Islet of Langerhans (tissue), 1 donor: ENCODE measurements at regions not wholly inside any gene's neighbourhood (a gene's known extent, or its start where the extent isn't known, plus 50 kb on each side); places are given as distances from the start of the nearest gene placed in this dataset.

ENCODE experiments used
- FAIRE-seq: peaks from one replicate; lab custom pipeline; 2011; peaks lifted over from hg19 to GRCh38; lab: Jason Lieb, UNC

GRCh38 chr6:54010340-54011276 lies 100.6 kb upstream of the MLIP start:
- FAIRE-seq, result no peak

GRCh38 chr6:54011277-54011648 lies 100.0 kb upstream of the MLIP start:
- no peak for FAIRE-seq

- FAIRE-seq, result peak; percentile 96
These were observed 97.3 kb upstream of the MLIP start for GRCh38 chr6:54013966-54014365.

GRCh38 chr6:54014440-54014839 lies 96.8 kb upstream of the MLIP start:
- no peak for FAIRE-seq

GRCh38 chr6:54017877-54018276 lies 93.4 kb upstream of the MLIP start:
- FAIRE-seq, result no peak

- no peak for FAIRE-seq
These were observed 92.5 kb upstream of the MLIP start for GRCh38 chr6:54018722-54019121.

GRCh38 chr6:54019860-54020259 lies 91.4 kb upstream of the MLIP start:
- no peak for FAIRE-seq

GRCh38 chr6:54020334-54020733 lies 90.9 kb upstream of the MLIP start:
- no peak for FAIRE-seq

GRCh38 chr6:54026652-54027400 lies 84.4 kb upstream of the MLIP start:
- FAIRE-seq, result no peak

- FAIRE-seq, result peak; percentile 33
These were observed 83.1 kb upstream of the MLIP start for GRCh38 chr6:54028170-54028569.

- no peak for FAIRE-seq
These were observed 82.1 kb upstream of the MLIP start for GRCh38 chr6:54029187-54029586.

- no peak for FAIRE-seq
These were observed 80.1 kb upstream of the MLIP start for GRCh38 chr6:54031169-54031568.

GRCh38 chr6:54037277-54037779 lies 73.9 kb upstream of the MLIP start:
- no peak for FAIRE-seq

- FAIRE-seq, result no peak
These were observed 70.7 kb upstream of the MLIP start for GRCh38 chr6:54040545-54040944.

- FAIRE-seq, result no peak
These were observed 70.0 kb upstream of the MLIP start for GRCh38 chr6:54041239-54041638.

- FAIRE-seq, result no peak
These were observed 67.9 kb upstream of the MLIP start for GRCh38 chr6:54043360-54043759.

- no peak for FAIRE-seq
These were observed 67.2 kb upstream of the MLIP start for GRCh38 chr6:54044059-54044458.

GRCh38 chr6:54048782-54049181 lies 62.5 kb upstream of the MLIP start:
- FAIRE-seq, result no peak

GRCh38 chr6:54050750-54051149 lies 60.5 kb upstream of the MLIP start:
- no peak for FAIRE-seq

- peak; percentile 30 for FAIRE-seq
These were observed 57.3 kb upstream of the MLIP start for GRCh38 chr6:54053881-54054391.

- no peak for FAIRE-seq
These were observed 55.1 kb upstream of the MLIP start for GRCh38 chr6:54056105-54056504.

- FAIRE-seq, result no peak
These were observed 54.2 kb upstream of the MLIP start for GRCh38 chr6:54057058-54057457.

GRCh38 chr6:54058236-54058635 lies 53.0 kb upstream of the MLIP start:
- FAIRE-seq, result no peak
